Sigmoid colon (tissue), 4 donors: ENCODE measurements at regions not wholly inside any gene's neighbourhood (a gene's known extent, or its start where the extent isn't known, plus 50 kb on each side); places are given as distances from the start of the nearest gene placed in this dataset.

ENCODE experiments used
- EP300 ChIP-seq, 4 donors: sonication (generic); formaldehyde crosslinking; IDR thresholded peaks; one replicate each; pipeline ENCODE4 v1.6.1; 2017; ENCODE audit warnings: antibody characterized with exemption in 4 of 4
- TF ChIP-seq, protein P1 (sequence below), 4 experiments: fragments of 450-650 bp in 3 of 4; fragments of 200-600 bp in 1 of 4; IDR thresholded peaks; one replicate each; pipeline ENCODE4 v1.5.1; 2016 to 2019; ENCODE audit warnings: antibody characterized with exemption in 4 of 4, mild to moderate bottlenecking in 3 of 4, moderate library complexity in 2 of 4

DNA sequence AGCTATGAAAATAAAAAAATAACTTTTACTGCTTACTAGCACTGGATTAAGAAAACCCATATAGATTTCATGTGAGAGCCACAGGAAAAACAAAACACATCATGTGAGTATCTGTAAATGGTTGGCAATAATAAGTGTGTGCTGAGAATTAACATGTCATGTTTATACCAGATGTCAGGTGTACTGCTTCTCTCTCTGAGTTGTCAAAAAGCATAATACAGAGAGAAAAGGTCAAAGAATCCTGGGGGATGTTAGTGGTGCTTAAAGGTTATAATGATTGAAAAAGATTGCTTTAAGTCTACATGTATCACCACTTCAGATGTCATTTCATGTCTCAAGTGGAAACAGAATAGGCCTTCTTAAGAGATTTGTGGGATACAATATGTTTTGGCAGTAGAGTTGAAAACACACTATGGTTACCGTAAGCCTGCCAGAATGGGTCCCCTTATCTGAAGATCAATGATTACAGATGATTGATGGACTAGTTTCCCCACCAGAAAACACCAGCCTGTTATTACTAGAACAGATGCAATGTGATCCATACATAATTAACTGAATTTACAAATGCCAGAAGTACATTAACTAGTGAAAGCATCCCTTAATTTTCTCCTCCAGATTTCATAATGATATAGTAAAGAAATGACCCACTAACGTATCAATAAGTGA is 204.1 kb downstream of the CNTN3 start:
- no peak for TF ChIP-seq EP300 (IDR thresholded peaks at IDR 0.05)
- TF ChIP-seq, protein P1, sequence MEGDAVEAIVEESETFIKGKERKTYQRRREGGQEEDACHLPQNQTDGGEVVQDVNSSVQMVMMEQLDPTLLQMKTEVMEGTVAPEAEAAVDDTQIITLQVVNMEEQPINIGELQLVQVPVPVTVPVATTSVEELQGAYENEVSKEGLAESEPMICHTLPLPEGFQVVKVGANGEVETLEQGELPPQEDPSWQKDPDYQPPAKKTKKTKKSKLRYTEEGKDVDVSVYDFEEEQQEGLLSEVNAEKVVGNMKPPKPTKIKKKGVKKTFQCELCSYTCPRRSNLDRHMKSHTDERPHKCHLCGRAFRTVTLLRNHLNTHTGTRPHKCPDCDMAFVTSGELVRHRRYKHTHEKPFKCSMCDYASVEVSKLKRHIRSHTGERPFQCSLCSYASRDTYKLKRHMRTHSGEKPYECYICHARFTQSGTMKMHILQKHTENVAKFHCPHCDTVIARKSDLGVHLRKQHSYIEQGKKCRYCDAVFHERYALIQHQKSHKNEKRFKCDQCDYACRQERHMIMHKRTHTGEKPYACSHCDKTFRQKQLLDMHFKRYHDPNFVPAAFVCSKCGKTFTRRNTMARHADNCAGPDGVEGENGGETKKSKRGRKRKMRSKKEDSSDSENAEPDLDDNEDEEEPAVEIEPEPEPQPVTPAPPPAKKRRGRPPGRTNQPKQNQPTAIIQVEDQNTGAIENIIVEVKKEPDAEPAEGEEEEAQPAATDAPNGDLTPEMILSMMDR (IDR thresholded peaks at IDR 0.05): no peak
